ENCODE measurements at regions not wholly inside any gene's neighbourhood (a gene's known extent, or its start where the extent isn't known, plus 50 kb on each side); places are given as distances from the start of the nearest gene placed in this dataset.
"Not testable (repeated sequence)": the region's sequence is repeated elsewhere in the genome, so short reads cannot be mapped to it uniquely, and the experiment has no call there.

- no peaks in the 10 kb centered on the region for H3K9me2 ChIP-seq (ENCODE audit: insufficient read depth)
- CTCF ChIA-PET, result no interaction called here
- no peaks in the 10 kb centered on the region for H3K4me1 ChIP-seq (ENCODE audit: control insufficient read depth in 1 of 2, insufficient read depth in 2 of 2, low read length in 2 of 2)
- H3K27me3 ChIP-seq (ENCODE audit: insufficient read depth, low read length), result no peaks in the 10 kb centered on the region
- no peaks in the 10 kb centered on the region for H3K79me2 ChIP-seq (ENCODE audit: insufficient read depth, low read length)
- no peak overlapping the region for H2AFZ ChIP-seq (ENCODE audit: low read depth, low read length, poor library complexity, severe bottlenecking)
- POLR2A ChIA-PET, result no interaction called here
- H4K20me1 ChIP-seq (ENCODE audit: insufficient read depth), result no peaks in the 10 kb centered on the region
- no peak for ATAC-seq
- no peaks in the 10 kb centered on the region for H3K36me3 ChIP-seq (ENCODE audit: control insufficient read depth in 1 of 2, insufficient read depth in 2 of 2, low read length in 2 of 2)
- no peak overlapping the region for H3K9ac ChIP-seq (ENCODE audit: low read length)
- no peak for DNase-seq (ENCODE audit: low read depth, low spot score)
- H3K27ac ChIP-seq (ENCODE audit: low read depth, low read length), result no peak overlapping the region
- no TSS peak for BruUV-seq (replicated peaks)
- H3K4me2 ChIP-seq (ENCODE audit: low read length), result no peak overlapping the region
- intact Hi-C loops (cut with micrococcal nuclease), result no loop called here
- no peak for TF ChIP-seq EZH2phosphoT487 (IDR thresholded peaks at IDR 0.05; ENCODE audit: borderline replicate concordance)
- no peak overlapping the region for H3K4me3 ChIP-seq (replicated peaks in 1 of 2; ENCODE audit: low read depth in 1 of 2, low read length in 2 of 2)
- RAD21 ChIA-PET (ENCODE audit: low non-redundant PET in 1 of 2, low total read pairs in 2 of 2, uncharacterized antibody in 2 of 2, unreplicated experiment in 2 of 2), result no interaction called here
- H3K9me3 ChIP-seq (ENCODE audit: control insufficient read depth in 1 of 2, insufficient read depth in 1 of 2, low read depth in 1 of 2, low read length in 2 of 2), result peaks cover 0 to 13% of the 10 kb centered on the region in 2 experiments; a peak in 2 of 4 replicates
These were observed 110.8 kb upstream of the SALL1 start for GRCh38 chr16:51261919-51262318.

- POLR2A ChIA-PET, result no interaction called here
- ATAC-seq, result no peak
- BruUV-seq (replicated peaks), result no TSS peak
These were observed 104.4 kb upstream of the SALL1 start for GRCh38 chr16:51255349-51255972.

GRCh38 chr16:51254390-51254789 is 103.3 kb upstream of the SALL1 start:
- H3K4me3 ChIP-seq (replicated peaks in 1 of 2; ENCODE audit: low read depth in 1 of 2, low read length in 2 of 2); BruUV-seq (replicated peaks); H3K9me3 ChIP-seq (ENCODE audit: control insufficient read depth in 1 of 2, insufficient read depth in 1 of 2, low read depth in 1 of 2, low read length in 2 of 2); RAD21 ChIA-PET (ENCODE audit: low non-redundant PET in 1 of 2, low total read pairs in 2 of 2, uncharacterized antibody in 2 of 2, unreplicated experiment in 2 of 2); CTCF ChIA-PET; H3K9ac ChIP-seq (ENCODE audit: low read length); H3K9me2 ChIP-seq (ENCODE audit: insufficient read depth); POLR2A ChIA-PET; H3K36me3 ChIP-seq (ENCODE audit: control insufficient read depth in 1 of 2, insufficient read depth in 2 of 2, low read length in 2 of 2); H3K4me2 ChIP-seq (ENCODE audit: low read length); H4K20me1 ChIP-seq (ENCODE audit: insufficient read depth); H3K79me2 ChIP-seq (ENCODE audit: insufficient read depth, low read length); DNase-seq (ENCODE audit: low read depth, low spot score); H3K27me3 ChIP-seq (ENCODE audit: insufficient read depth, low read length); H3K27ac ChIP-seq (ENCODE audit: low read depth, low read length); H3K4me1 ChIP-seq (ENCODE audit: control insufficient read depth in 1 of 2, insufficient read depth in 2 of 2, low read length in 2 of 2); ATAC-seq; intact Hi-C loops (cut with micrococcal nuclease); H2AFZ ChIP-seq (ENCODE audit: low read depth, low read length, poor library complexity, severe bottlenecking): not testable (repeated sequence)

More at GRCh38 chr16:51255349-51255972, 104.4 kb upstream of the SALL1 start:
- no peak overlapping the region for H3K4me3 ChIP-seq (replicated peaks in 1 of 2; ENCODE audit: low read depth in 1 of 2, low read length in 2 of 2)
- no peak overlapping the region for H3K4me2 ChIP-seq (ENCODE audit: low read length)
- no peak overlapping the region for H2AFZ ChIP-seq (ENCODE audit: low read depth, low read length, poor library complexity, severe bottlenecking)
- H3K27me3 ChIP-seq (ENCODE audit: insufficient read depth, low read length), result no peaks in the 10 kb centered on the region
- H3K9me2 ChIP-seq (ENCODE audit: insufficient read depth), result no peaks in the 10 kb centered on the region
- H3K36me3 ChIP-seq (ENCODE audit: control insufficient read depth in 1 of 2, insufficient read depth in 2 of 2, low read length in 2 of 2), result no peaks in the 10 kb centered on the region
- no peaks in the 10 kb centered on the region for H3K4me1 ChIP-seq (ENCODE audit: control insufficient read depth in 1 of 2, insufficient read depth in 2 of 2, low read length in 2 of 2)
- no peaks in the 10 kb centered on the region for H3K79me2 ChIP-seq (ENCODE audit: insufficient read depth, low read length)
- ChIA-PET RAD21 (ENCODE audit: low non-redundant PET in 1 of 2, low total read pairs in 2 of 2, uncharacterized antibody in 2 of 2, unreplicated experiment in 2 of 2) (no interaction called here), CTCF (no interaction called here)
- no peak overlapping the region for H3K27ac ChIP-seq (ENCODE audit: low read depth, low read length)
- no peaks in the 10 kb centered on the region; a peak in 2 of 4 replicates for H3K9me3 ChIP-seq (ENCODE audit: control insufficient read depth in 1 of 2, insufficient read depth in 1 of 2, low read depth in 1 of 2, low read length in 2 of 2)
- no peaks in the 10 kb centered on the region for H4K20me1 ChIP-seq (ENCODE audit: insufficient read depth)
- no peak overlapping the region for H3K9ac ChIP-seq (ENCODE audit: low read length)
- TF ChIP-seq RAD21 (IDR thresholded peaks at IDR 0.05; ENCODE audit: low read depth), result no peak
- TF ChIP-seq JUND (IDR thresholded peaks at IDR 0.05), result no peak
- no peak for TF ChIP-seq ZFX (IDR thresholded peaks at IDR 0.05)
- no peak for TF ChIP-seq TCF7L2 (IDR thresholded peaks at IDR 0.05; ENCODE audit: borderline replicate concordance, extremely low read depth, insufficient read depth, insufficient read length)
- no peak for TF ChIP-seq SRF (IDR thresholded peaks at IDR 0.05; ENCODE audit: low read depth)
- no peak for TF ChIP-seq FOSL1 (IDR thresholded peaks at IDR 0.05; ENCODE audit: low read depth)
- no peak for TF ChIP-seq EZH2phosphoT487 (IDR thresholded peaks at IDR 0.05; ENCODE audit: borderline replicate concordance)
- no peak for TF ChIP-seq ZNF274 (IDR thresholded peaks at IDR 0.05; ENCODE audit: low read depth, low read length)
- TF ChIP-seq CBX3 (IDR thresholded peaks at IDR 0.05; ENCODE audit: low read depth), result no peak
- TF ChIP-seq, protein P1, sequence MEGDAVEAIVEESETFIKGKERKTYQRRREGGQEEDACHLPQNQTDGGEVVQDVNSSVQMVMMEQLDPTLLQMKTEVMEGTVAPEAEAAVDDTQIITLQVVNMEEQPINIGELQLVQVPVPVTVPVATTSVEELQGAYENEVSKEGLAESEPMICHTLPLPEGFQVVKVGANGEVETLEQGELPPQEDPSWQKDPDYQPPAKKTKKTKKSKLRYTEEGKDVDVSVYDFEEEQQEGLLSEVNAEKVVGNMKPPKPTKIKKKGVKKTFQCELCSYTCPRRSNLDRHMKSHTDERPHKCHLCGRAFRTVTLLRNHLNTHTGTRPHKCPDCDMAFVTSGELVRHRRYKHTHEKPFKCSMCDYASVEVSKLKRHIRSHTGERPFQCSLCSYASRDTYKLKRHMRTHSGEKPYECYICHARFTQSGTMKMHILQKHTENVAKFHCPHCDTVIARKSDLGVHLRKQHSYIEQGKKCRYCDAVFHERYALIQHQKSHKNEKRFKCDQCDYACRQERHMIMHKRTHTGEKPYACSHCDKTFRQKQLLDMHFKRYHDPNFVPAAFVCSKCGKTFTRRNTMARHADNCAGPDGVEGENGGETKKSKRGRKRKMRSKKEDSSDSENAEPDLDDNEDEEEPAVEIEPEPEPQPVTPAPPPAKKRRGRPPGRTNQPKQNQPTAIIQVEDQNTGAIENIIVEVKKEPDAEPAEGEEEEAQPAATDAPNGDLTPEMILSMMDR (IDR thresholded peaks at IDR 0.05 in 2 of 3, conservative IDR thresholded peaks at IDR 0.05 in 1 of 3; ENCODE audit: borderline replicate concordance in 1 of 3, insufficient read depth in 1 of 3, low read depth in 2 of 3, low read length in 2 of 3), result no peak
- no peak for TF ChIP-seq MAX (IDR thresholded peaks at IDR 0.05)
- TF ChIP-seq POLR2AphosphoS5 (IDR thresholded peaks at IDR 0.05; ENCODE audit: low read depth, low read length), result no peak
- TF ChIP-seq YY1 (IDR thresholded peaks at IDR 0.05; ENCODE audit: extremely low read depth, insufficient replicate concordance, low read depth, low read length), result no peak
- intact Hi-C loops (cut with micrococcal nuclease), result no loop called here
- no peak for DNase-seq (ENCODE audit: low read depth, low spot score)
